Fibroblast of villous mesenchyme (primary cell): ENCODE measurements at regions not wholly inside any gene's neighbourhood (a gene's known extent, or its start where the extent isn't known, plus 50 kb on each side); places are given as distances from the start of the nearest gene placed in this dataset.

Source experiments
- DNase-seq: peaks from one replicate; pipeline ENCODE4 v3.0.0-alpha.2; 2010; ENCODE audit warnings: low read depth
- H3K4me3 ChIP-seq: 2 replicates; pipeline ENCODE4 v1.5.1; 2011; ENCODE audit warnings: low read depth, mild to moderate bottlenecking, low read length
- TF ChIP-seq, protein P1 (sequence below): IDR thresholded peaks from 2 replicates; pipeline ENCODE4 v1.5.1; 2012; ENCODE audit warnings: low read depth, mild to moderate bottlenecking, low read length; ENCODE audit not compliant: insufficient read depth

- TF ChIP-seq, protein P1, sequence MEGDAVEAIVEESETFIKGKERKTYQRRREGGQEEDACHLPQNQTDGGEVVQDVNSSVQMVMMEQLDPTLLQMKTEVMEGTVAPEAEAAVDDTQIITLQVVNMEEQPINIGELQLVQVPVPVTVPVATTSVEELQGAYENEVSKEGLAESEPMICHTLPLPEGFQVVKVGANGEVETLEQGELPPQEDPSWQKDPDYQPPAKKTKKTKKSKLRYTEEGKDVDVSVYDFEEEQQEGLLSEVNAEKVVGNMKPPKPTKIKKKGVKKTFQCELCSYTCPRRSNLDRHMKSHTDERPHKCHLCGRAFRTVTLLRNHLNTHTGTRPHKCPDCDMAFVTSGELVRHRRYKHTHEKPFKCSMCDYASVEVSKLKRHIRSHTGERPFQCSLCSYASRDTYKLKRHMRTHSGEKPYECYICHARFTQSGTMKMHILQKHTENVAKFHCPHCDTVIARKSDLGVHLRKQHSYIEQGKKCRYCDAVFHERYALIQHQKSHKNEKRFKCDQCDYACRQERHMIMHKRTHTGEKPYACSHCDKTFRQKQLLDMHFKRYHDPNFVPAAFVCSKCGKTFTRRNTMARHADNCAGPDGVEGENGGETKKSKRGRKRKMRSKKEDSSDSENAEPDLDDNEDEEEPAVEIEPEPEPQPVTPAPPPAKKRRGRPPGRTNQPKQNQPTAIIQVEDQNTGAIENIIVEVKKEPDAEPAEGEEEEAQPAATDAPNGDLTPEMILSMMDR, result no peak
- DNase-seq, result no peak
- no peak overlapping the region for H3K4me3 ChIP-seq
Measured at GRCh38 chr9:89983411-89983810, 378.6 kb downstream of the GADD45G start.

- H3K4me3 ChIP-seq, result no peak overlapping the region
- DNase-seq, result no peak
Measured at GRCh38 chr9:89984214-89984613, 379.4 kb downstream of the GADD45G start.

GRCh38 chr9:89985068-89985467 is 380.3 kb downstream of the GADD45G start:
- H3K4me3 ChIP-seq, result no peak overlapping the region
- DNase-seq, result no peak
- TF ChIP-seq, protein P1, result no peak

More at GRCh38 chr9:89984214-89984613, 379.4 kb downstream of the GADD45G start:
- TF ChIP-seq, protein P1, result no peak

DNA sequence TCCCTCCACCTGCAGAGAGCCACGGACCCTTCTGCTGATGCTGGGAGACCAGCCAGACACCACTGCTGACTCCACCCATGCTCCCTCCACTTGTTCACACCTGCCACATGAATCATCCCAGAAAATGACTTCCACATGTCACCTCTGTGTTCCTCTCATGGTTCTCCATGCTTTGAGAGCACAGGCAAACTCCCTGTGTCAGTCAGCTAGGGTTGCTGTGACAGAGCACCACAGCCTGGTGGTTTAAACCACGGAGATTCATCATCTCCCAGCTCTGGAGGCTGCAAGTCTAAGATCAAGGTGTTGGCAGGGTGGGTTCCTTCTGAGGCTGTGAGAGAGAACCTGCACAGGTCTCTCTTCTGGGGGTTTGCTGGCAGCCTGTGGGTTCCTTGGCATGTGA is 381.4 kb downstream of the GADD45G start:
- no peak overlapping the region for H3K4me3 ChIP-seq
- TF ChIP-seq, protein P1, result no peak
- DNase-seq, result no peak

- TF ChIP-seq, protein P1, result no peak
- DNase-seq, result no peak
- no peak overlapping the region for H3K4me3 ChIP-seq
Measured at GRCh38 chr9:89988458-89988857, 383.6 kb downstream of the GADD45G start.

DNA sequence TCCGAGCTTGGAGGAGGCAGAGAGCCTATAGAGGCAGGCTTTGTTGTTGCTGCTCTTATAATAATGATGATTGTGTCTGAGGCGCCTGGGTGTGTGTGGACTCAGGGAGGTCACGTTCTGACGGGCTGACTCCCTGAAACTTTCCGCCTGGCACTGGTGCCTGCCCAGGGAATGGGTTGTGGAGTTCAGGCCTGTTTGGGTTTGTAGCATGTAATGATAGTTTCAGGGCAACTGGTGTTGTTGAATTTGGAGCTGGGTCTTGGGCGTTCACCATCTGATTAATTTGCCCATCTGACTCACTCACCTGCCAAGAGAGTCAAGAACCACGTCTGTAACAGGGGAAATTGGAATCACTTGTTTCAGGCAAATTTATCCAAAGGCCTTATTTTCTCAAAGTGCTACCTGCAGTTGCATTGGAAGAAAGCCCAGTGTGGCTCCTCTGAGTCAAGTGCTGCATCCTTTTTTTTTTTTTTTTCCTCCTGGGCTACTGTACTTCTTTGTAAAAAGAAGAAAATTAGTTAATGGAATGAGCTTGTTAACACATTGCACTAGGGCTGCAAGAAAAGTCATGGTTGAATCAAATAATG is 386.5 kb downstream of the GADD45G start:
- H3K4me3 ChIP-seq, result no peak overlapping the region
- TF ChIP-seq, protein P1, result no peak
- no peak for DNase-seq
